Activated CD8-positive, alpha-beta T cell treated with anti-CD3 and anti-CD28 coated beads for 36 hours (primary cell): ENCODE measurements at regions not wholly inside any gene's neighbourhood (a gene's known extent, or its start where the extent isn't known, plus 50 kb on each side); places are given as distances from the start of the nearest gene placed in this dataset.

Experiments
- ATAC-seq: fragments of 200-7000 bp; cut with Tn5 transposase; one replicate; pipeline ENCODE4 v1.10.0; 2021; ENCODE audit warnings: mild to moderate bottlenecking, moderate library complexity
- CTCF ChIA-PET: fragments of 350-600 bp; sonication (Branson Sonifier 250); formaldehyde crosslinking; loops from one replicate; lab custom pipeline; 2021; ENCODE audit warnings: antibody characterized with exemption; lab: Charles Lee
- POLR2A ChIA-PET: fragments of 350-600 bp; sonication (Branson Sonifier 250); formaldehyde crosslinking; loops from one replicate; lab custom pipeline; 2021; ENCODE audit warnings: antibody characterized with exemption; lab: Charles Lee
- DNase-seq: peaks from one replicate; pipeline ENCODE4 v3.0.0-alpha.2; 2020
- H3K27ac Mint-ChIP-seq: one replicate; pipeline ENCODE4 v1.8.0; 2021; ENCODE audit warnings: mild to moderate bottlenecking, mixed read lengths
- H3K27me3 Mint-ChIP-seq: one replicate; pipeline ENCODE4 v1.8.0; 2021; ENCODE audit warnings: mixed read lengths
- H3K36me3 Mint-ChIP-seq: one replicate; pipeline ENCODE4 v1.8.0; 2021; ENCODE audit warnings: low read depth, mixed read lengths
- H3K4me1 Mint-ChIP-seq: one replicate; pipeline ENCODE4 v1.8.0; 2021; ENCODE audit warnings: low read depth, mixed read lengths
- H3K4me3 Mint-ChIP-seq: one replicate; pipeline ENCODE4 v1.8.0; 2021; ENCODE audit warnings: mild to moderate bottlenecking, moderate library complexity, mixed read lengths
- H3K9me3 Mint-ChIP-seq: one replicate; pipeline ENCODE4 v1.8.0; 2021; ENCODE audit warnings: mixed read lengths
- intact Hi-C: fragments of 100-400 bp; cut with micrococcal nuclease; formaldehyde crosslinking; loops from one replicate; pipeline ENCODE4 v1.10.0; 2022
- TF ChIP-seq, protein P1 (sequence below): fragments of 200-600 bp; IDR thresholded peaks from one replicate; pipeline ENCODE4 v1.8.0; 2022; ENCODE audit warnings: antibody characterized with exemption, mild to moderate bottlenecking

DNA sequence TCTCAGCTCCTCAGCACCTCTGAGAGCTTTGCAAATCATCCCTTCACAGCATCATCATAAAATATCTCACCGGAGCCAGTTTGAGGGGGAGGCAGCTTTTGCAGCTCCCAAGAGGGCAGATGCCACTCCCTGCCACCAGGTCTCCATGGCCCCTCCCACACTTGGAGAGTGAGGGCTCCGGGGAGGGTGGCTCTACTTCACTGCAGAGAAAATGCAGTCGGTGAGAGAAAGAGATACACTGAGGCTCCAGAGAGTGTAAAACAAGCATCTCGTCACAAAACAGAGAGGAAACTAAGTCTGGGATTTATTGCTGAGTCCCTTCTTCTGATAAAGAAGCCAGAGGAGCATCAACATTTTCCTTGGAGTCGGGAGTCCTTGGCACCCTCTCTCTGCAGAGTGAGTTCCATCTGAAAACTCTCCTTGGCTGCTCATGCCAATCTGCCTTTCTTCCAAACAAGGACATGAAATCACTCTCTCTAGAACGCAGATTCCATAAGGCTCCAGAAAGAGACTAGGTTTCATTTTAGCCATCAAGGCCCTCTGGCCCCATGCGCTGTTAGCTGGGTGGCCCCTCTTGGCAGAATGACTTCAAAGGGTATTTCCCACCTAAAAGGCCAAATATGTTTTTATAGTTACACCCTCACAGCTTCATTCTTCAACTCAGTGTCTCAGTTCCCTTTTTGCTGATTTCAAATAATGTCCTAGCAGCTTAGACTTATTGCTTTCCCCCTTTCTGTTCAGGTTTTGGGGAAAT is 70.6 kb upstream of the F13A1 start:
- CTCF ChIA-PET, result no interaction called here
- Mint-ChIP-seq H3K4me1 (peaks cover 5% of the 10 kb centered on the region), H3K4me3 (no peak overlapping the region), H3K27ac (no peak overlapping the region), H3K36me3 (no peaks in the 10 kb centered on the region), H3K9me3 (no peaks in the 10 kb centered on the region), H3K27me3 (no peaks in the 10 kb centered on the region)
- intact Hi-C loops, result no loop called here
- ATAC-seq (no peak), DNase-seq (no peak)
- TF ChIP-seq, protein P1, sequence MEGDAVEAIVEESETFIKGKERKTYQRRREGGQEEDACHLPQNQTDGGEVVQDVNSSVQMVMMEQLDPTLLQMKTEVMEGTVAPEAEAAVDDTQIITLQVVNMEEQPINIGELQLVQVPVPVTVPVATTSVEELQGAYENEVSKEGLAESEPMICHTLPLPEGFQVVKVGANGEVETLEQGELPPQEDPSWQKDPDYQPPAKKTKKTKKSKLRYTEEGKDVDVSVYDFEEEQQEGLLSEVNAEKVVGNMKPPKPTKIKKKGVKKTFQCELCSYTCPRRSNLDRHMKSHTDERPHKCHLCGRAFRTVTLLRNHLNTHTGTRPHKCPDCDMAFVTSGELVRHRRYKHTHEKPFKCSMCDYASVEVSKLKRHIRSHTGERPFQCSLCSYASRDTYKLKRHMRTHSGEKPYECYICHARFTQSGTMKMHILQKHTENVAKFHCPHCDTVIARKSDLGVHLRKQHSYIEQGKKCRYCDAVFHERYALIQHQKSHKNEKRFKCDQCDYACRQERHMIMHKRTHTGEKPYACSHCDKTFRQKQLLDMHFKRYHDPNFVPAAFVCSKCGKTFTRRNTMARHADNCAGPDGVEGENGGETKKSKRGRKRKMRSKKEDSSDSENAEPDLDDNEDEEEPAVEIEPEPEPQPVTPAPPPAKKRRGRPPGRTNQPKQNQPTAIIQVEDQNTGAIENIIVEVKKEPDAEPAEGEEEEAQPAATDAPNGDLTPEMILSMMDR, result no peak
- POLR2A ChIA-PET, result no interaction called here

DNA sequence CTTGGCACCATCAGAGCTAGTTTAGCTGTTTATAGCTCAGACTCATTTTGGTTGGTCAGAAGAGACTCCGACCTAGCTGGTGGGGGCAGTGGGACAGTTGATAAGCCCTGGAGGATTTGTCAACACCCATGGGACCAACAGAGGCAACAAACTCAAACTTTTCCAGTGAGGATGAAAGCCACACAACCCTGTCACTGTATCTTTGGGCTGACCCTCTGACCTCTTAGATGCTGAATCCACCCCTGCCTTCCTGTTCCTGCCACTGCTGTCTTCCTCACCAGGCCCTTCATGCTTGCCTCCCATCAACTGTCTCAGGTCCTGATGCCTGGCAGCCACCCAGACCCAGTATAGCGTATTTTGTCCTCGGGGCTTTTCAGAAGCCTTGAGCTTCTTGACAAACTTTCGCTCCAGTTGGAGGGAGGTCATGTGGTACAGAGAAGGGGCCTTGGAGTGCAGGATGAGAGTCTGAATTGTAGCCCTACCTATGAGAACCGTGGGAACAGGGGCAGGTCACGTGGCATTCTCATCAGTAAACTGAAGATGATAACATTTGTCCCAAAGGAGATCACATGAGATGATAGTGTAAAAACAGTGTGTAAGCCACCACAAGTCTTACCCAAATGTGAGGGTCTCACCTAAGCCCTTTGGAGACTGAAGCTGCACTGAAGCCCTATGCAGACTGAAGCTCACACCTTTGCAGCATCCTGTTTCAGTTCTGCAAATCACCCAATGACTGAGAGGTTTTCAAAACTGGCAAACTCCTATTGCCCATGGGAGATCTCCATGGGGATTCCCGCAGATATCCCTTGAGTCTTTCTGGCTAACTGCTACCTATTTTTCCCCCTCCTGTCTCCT is 72.0 kb upstream of the F13A1 start:
- no peak overlapping the region for H3K4me3 Mint-ChIP-seq
- H3K27me3 Mint-ChIP-seq, result no peaks in the 10 kb centered on the region
- H3K36me3 Mint-ChIP-seq, result no peaks in the 10 kb centered on the region
- ChIA-PET CTCF (no interaction called here), POLR2A (no interaction called here)
- no peak overlapping the region for H3K27ac Mint-ChIP-seq
- DNase-seq (no peak), ATAC-seq (no peak)
- TF ChIP-seq, protein P1, result no peak
- H3K4me1 Mint-ChIP-seq, result no peaks in the 10 kb centered on the region
- no peaks in the 10 kb centered on the region for H3K9me3 Mint-ChIP-seq
- intact Hi-C loops, result no loop called here

DNA sequence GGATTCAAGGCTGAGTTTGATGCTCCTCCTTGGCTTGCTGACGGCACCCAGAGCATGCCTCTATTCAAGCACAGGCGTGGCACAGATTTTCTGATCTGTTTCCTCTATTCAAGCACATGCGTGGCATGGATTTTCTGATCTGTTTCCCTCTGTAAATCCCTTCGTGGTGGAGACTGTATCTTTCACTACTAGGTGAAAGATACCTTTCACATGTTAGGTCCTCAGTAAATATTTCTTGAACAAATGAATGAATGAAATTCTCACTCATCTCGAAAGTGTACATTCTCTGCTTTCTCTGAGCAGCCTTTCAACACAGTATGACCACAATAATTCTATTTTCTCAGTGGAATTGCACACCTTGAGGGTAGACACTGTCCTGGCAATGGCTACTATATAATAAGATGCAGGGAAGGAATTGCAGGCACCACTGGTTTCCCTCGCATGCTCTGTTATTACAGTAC is 72.6 kb upstream of the F13A1 start:
- no peaks in the 10 kb centered on the region for H3K27me3 Mint-ChIP-seq
- no peaks in the 10 kb centered on the region for H3K9me3 Mint-ChIP-seq
- H3K4me3 Mint-ChIP-seq, result no peak overlapping the region
- intact Hi-C loops, result no loop called here
- TF ChIP-seq, protein P1, result no peak
- ChIA-PET CTCF (no interaction called here), POLR2A (no interaction called here)
- no peak for ATAC-seq
- H3K4me1 Mint-ChIP-seq, result no peaks in the 10 kb centered on the region
- no peaks in the 10 kb centered on the region for H3K36me3 Mint-ChIP-seq
- H3K27ac Mint-ChIP-seq, result no peak overlapping the region
- no peak for DNase-seq

DNA sequence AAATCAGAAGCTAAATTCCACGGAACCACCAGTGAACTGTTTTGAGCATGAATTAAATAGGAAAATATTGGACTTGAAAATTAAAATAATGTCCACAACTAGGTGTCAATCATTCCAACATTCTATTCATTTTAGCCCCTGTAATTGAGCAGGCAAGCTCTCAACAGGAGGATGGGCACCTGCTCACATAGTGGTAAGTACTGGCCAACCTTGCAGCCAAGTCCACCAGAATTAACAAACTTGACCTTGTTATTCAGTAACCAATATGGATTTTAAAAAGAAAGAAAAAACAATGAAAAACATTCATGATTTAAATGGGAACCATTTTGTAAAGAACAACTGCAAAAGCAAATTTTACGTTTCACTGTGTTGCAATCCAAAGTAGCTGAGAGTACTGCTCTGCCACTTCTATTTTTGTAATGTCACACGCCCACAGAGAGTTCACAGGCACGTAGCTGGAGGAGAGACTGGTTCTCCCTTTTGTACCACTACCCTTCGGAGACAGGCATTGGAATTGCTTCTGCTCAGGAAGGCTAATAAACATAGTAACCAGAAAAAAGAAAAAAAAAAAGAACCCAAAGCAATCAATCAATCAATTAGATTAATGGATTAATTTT is 75.2 kb upstream of the F13A1 start:
- DNase-seq (no peak), ATAC-seq (no peak)
- H3K4me3 Mint-ChIP-seq, result no peak overlapping the region
- no peaks in the 10 kb centered on the region for H3K9me3 Mint-ChIP-seq
- no peaks in the 10 kb centered on the region for H3K4me1 Mint-ChIP-seq
- TF ChIP-seq, protein P1, result no peak
- no peak overlapping the region for H3K27ac Mint-ChIP-seq
- no peaks in the 10 kb centered on the region for H3K36me3 Mint-ChIP-seq
- CTCF ChIA-PET, result no interaction called here
- POLR2A ChIA-PET, result no interaction called here
- intact Hi-C loops, result no loop called here
- H3K27me3 Mint-ChIP-seq, result no peaks in the 10 kb centered on the region
